ENCODE measurements at regions not wholly inside any gene's neighbourhood (a gene's known extent, or its start where the extent isn't known, plus 50 kb on each side); places are given as distances from the start of the nearest gene placed in this dataset.
"Not testable (repeated sequence)": the region's sequence is repeated elsewhere in the genome, so short reads cannot be mapped to it uniquely, and the experiment has no call there.

DNA sequence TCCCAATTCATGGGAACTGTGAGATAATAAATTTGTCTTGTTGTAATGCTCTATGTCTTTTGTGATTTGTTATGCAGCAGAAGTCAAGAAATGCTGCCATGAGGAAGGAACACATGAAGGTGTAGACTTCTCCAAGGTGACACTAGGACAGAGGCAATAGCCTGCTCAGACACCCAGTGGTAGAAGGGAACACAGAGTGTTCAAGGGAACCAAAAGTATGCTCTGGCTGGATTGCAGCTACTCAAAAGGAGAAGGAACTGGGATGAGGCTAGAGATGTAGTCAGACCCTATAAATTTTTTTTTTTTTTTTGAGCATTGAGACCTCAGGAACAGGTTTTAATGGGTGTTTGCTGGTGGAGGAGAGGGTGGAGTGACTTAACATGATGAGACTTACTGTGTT is 232.5 kb downstream of the PARP8 start:
- DNase-seq (ENCODE audit: low spot score) = no peak

DNA sequence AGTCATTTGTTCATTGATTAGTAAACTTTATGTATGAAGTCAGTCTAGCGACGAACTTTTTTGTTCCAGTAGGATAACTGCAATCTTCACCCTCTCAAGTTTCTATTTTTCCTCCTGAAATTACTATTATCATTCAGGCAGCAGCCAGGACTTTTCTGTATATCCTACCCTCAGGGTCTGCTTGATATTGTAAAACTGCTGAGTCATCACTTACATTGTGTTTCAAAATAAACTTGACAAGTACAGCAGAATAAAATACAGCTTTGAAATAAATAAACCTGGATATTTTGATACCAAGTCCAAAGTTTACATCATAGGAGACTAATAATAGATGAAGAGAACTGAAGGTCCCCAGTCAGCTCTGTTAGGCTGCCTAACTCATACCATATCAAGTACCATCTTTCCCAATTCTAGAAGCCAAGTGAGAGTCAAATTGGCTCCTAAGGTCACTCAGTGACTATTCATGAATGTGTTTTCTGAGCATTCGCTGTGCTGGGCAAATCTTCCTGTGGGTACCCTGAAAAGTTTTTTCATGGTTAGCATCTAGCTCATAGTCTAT is 234.6 kb downstream of the PARP8 start:
- no peak for DNase-seq (ENCODE audit: low spot score)

DNA sequence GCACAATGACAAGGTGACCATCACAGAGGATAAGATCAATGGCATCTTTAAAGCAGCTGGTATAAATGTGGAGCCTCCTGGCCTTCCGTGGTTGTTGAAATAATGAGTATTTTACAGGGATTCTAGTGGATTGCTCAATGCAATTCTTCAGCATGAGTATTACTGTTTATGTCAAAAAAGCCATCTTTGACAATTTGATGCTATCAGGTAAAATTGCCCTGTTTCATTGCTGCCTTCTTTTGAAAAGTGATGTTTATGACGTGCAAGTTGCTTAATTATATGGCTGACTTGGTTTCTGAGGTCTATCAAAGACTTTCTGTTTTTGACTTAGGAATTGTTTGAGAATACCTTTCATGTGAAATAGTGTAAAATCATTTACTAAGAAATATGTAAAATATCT is 237.2 kb downstream of the PARP8 start:
- DNase-seq (ENCODE audit: low spot score) = no peak

DNA sequence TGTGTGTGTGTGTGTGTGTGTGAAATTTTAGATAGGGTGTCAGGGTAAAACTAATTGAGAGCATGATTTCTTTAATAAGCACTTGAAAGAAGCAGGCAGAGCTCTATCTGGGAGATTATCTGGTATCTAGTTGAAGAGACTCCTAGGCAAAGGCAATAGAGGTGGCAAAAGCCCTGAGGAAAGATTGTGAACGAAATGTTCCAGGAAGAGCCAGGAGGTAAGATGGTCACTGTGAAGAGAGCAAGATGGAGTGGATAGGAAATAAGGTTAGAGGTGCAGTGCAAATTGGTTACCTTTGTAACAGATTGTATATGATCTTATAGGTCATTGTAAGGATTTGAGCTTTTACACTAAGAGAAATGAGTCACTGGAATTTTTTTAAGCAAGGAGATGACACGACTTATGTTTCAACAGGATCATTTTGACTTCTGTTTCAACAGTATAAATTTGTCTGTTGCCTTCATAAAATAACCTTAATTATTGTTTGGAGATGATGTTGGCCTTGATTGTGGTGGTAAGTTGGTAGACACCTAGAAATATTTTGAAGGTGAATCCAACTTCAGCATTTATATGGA is 239.6 kb downstream of the PARP8 start:
- DNase-seq (ENCODE audit: low spot score) = no peak

DNA sequence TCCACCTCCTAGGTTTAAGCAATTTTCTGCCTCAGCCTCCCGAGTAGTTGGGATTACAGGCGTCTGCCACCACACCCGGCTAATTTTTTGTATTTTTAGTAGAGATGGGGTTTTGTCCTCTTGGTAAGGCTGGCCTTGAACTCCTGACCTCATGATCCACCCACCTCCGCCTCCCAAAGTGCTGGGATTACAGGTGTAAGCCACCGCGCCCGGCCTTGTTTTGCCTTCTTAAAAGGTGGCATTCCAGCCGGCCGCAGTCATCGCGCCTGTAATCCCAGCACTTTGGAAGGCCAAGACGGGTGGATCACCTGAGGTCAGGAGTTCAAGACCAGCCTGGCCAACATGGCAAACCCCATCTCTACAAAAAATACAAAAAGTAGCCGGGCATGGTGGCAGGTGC is 253.7 kb downstream of the PARP8 start:
- not testable (repeated sequence) for DNase-seq (ENCODE audit: low spot score)

DNA sequence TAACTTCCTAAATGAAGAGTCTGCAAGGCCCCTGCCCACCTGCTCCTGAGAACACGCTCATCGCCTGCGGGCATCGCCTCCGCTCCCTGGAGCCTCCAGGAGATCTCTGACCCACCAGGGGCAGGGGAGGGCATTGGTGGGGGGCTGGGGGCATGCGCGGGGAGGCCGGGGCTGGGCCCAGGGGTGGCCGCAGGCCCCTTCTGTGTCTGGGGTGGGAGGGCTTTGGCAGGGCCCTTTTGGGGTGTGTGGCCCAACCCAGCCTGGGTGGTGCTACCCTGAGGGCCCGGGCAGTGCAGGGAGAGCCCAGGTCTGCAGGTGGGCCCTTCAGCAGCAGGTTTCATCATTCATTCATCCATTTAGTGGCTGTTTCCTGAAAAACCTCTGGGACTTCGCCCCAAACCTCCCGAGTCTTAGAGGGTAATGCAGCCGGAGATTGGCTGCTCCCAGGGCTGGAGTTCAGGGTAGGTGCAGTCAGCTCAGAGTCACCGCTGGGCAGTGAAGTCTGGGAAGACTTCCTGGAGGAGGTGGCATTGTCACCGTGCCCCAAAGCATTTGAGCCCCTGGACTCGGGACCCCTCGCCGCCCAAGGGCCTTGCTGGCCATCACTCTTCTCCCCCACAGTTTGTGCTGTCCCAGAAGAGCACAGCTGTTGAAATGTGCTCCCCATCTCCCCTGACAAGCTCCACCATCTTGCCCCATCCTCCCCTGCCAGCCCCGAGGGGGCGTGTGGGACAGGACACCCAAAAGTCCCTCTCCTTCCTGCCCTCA is 255.1 kb downstream of the PARP8 start:
- DNase-seq (ENCODE audit: low spot score) = no peak

DNA sequence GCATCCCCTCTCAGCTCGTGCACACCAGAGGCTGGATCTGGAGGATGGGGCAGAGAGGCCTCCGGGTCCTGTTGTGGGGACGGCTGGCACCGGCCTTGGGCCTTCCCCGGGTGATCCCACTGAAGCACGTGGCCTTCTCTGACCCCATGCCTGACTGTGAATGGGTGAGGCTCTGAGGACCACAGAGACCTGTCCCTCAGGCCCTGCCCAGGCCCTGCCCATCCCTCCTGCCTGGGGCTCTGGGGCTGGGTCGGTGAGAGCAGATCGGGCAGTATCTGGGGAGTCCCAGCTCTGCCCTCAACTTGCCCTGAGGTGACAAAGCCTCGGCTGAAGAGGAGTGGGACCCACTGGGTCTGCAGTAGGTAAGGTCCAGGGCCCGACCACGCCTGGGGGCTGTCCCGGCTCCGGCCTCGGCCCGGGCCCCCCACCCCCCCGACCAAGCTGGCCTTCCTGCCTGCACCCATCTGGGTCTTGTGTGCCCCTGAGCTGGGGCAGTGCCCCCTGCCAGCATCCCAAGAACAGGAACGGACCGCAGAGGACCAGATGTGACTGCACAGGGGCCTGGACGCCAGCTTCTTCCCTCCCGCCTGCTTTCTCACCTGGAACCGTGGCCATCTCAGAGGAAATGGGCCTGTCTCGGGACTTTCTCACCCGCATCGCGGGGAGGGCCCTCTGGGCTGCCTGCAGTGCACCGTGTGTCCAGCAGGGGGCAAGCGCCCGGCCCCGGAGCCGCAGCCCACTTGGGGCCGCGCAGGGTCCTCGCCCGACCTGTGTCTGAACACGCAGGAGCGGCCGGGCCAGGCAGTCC is 255.9 kb downstream of the PARP8 start:
- DNase-seq (ENCODE audit: low spot score) = not testable (repeated sequence)

DNA sequence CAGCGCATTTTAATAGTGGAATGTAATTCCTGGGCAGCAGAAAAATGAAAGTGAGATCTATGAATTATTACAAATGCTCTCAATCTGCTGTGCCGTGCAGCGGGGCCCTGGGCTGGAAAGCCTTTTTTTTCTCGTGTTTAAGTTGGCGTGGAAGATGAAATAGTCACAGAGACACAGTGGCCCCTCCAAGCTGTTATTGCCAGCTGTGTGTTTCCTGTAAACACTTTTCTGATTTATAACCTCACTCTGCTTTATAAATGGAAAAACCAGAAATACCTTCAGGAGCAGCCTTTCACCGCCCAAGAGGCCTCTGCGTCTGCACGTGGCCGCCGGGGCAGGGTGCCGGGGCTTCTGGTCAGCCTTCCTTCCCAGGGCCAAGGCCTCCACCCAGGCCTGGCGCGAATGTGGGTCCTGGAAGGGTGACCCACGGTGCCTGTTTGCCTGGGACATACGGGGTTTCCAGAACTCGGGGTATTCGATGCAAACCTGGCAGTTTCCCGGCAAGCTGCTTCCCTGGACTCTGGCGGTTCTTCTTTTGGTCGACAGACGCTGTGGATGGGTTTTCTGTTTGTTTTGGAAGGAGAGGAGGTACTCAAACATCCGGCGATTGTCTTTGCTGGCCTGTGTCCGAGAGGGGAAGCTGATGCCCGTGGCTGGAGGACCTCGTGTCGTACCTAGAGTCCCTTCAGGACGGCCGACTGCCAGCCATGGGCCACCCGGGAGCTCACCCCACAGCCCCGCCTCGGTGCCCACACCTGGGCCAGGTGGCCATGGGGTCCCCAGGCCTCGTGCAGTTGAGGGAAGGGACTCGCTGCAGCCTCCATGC is 256.7 kb downstream of the PARP8 start:
- no peak for DNase-seq (ENCODE audit: low spot score)

DNA sequence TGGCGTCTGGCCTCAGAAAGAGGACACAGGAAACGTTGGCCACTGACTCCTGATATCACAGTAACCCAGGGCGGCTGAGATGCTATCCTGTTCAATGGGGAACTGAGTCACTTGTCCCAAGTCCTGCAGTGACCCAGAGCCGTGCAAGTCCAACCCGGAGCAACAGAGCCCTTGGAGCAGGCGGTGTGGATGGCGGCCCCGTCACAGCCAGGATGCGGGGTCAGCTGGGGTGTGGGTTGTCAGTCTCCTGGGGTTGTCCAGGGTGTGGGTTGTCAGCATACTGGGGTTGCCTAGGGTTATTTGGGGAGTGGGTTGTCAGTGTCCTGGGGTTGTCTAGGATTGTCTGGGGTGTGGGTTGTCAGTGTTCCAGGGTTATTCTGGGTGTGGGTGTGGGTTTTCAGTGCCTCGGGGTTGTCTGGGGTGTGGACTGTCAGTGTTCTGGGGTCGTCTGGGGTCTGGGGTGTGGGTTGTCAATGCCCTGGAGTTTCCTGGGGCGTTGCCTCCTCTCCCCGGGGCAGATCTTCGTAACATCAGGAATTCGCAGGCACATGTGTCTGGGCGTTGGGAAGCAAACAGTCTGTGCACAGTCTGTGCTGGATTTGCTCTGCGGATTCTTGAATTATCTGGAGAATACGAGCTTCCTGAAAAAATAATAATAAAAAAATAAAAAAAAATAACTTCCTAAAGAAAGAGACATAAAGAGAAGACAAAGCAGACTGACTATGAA is 257.5 kb downstream of the PARP8 start:
- DNase-seq (ENCODE audit: low spot score) = no peak

DNA sequence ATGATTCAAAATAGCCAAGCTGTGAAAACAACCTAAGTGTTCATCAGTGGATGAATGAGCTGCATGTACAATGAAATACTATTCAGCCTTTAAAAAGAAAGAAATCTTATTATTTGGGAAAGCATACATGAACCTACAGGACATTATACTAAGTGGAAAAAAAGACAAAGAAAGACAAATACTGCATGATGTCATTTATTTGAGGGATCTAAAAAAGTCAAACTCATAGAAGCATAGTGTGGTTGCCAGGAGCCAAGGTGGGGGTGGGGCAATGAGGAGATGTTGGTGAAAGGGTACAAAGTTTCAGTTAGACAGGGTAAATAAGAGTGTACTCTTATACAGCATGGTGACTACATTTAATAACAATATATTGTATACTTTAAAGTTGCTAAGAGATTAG is 261.5 kb downstream of the PARP8 start:
- DNase-seq (ENCODE audit: low spot score) = no peak

DNA sequence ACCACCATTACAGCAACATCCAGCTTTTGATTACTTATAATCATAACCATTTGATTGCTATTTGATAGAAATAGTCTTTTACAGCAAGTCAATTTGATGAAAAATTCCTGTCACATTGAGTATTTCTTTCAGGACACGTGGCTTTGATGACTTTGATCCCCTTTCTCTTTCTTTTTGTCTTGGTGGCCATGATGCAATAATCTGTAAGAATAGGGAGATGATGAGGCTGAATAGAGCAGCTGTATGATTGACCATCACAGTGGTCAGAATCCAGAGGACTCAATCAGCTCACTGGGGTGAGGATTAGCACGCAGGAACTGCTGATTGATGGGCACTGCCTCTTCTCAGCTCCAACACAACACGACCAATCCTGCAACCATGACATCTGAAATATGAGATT is 262.7 kb downstream of the PARP8 start:
- DNase-seq (ENCODE audit: low spot score) = no peak

DNA sequence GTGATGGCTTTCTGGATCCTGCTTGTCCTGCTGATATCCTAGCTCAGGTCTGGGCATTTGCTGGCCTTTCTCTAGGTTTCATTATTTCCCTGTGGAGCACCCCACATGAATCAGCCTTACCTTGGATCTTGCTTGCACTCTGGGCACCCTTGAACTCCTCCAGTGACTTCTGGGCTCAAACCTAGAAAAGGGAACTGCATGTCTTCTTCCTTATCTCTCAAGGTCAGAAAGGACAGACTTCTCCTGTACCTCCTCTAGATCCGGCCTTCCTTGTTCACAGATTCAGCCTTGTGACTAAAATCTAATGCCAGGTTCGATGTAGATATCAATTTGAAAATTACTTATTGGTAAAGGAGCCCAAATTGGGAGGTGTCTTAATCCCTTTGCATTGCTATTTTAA is 267.9 kb downstream of the PARP8 start:
- DNase-seq (ENCODE audit: low spot score) = no peak

DNA sequence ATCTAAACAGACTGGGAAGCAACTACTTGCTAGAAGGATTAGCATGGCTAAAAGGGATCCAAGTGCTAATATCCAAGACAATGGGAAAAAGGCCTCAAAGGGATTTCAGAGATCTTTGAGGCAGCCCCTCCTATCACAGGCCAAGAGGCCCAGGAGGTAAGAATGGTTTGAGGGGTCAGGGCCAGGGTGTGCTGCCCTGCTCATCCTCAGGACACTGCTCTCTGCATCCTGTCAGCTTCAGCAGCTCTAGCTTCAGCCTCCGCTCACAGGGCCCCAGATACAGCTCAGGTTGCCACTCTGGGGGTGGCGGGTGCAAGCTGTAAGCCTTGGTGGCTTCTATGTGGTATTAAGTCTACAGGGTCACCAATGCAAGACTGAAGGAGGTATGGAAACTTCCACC is 278.7 kb downstream of the PARP8 start:
- no peak for DNase-seq (ENCODE audit: low spot score)

DNA sequence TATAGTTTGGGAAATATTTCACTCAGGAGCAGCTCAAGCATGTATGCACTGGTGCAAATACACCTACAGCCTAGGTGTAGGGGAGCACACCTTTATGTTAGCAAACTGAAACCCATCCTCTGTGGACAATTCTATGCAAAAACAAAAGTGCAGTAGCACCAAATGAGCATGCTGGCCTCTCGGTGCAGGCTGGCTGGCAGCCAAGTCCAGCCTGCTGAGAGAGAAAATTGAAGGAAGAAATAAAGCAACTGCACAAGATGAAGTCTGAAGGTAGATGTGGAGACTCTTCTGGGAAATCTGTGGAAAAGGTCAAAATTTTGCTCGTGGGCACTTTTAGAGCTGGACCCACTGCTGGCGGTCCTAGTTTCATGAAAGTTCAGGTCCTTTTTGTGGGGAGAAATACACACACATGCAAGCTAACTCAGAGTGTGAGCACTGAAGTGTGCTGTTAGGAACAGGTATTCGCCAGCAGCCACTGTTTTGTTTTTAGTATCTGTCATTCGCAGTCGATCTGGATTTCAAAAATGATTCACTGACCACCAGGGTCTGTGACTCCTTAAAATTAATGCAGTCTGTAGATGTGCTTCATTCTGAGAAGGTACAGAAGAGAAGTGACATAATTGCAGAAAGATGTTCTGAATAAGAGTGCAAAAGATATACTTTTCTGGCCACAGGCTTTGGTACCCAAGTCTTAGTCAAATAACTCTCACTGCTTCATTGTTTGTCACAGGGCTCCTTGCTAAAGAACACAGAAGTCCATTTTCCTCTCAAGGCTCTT is 281.7 kb downstream of the PARP8 start:
- no peak for DNase-seq (ENCODE audit: low spot score)

DNA sequence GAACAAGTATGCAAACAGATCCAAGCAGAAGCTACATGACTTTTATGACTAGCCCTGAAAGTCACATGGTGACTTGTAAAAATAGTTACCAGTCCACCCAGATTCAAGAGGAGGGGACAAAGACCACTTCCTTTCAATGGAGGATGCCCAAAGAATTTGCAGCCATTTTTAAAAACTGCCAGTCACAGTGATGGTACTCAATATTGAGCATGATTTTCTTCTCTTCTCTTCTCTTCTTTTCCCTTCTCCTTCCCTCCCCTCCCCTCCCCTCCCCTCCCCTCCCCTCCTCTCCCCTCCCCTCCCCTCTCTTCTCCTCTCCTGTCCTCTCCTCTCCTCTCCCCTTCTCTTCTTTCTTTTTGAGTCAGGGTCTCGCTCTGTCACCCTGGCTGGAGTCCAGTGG is 286.9 kb downstream of the PARP8 start:
- DNase-seq (ENCODE audit: low spot score) = no peak

DNA sequence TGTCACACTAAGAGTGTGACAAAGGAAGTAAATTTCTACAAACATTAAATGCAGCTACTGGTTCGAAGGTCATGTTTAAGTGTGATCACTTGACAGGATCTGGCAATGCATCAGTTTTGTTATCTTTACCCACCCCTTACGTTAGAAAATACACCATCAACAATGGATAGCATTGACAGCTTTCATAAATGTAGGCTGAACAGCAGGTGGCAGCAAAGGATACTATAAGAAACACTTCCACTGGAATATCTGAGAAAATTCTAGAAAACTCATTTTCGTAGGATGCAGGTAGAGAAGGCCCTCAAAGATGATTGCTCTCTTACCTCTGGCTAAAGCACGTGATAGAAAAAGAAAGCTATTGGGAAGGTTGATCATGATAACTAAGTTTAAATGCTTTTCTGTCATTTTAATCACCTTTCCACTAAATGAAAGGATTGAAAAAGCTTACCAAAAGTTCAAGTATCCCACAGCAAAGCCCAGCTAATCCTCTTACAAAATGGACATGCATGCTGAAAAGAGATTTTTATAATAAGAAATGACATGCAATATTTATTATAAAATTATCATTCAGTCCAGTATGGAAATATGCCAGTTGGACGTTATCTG is 292.5 kb downstream of the PARP8 start:
- no peak for DNase-seq (ENCODE audit: low spot score)

DNA sequence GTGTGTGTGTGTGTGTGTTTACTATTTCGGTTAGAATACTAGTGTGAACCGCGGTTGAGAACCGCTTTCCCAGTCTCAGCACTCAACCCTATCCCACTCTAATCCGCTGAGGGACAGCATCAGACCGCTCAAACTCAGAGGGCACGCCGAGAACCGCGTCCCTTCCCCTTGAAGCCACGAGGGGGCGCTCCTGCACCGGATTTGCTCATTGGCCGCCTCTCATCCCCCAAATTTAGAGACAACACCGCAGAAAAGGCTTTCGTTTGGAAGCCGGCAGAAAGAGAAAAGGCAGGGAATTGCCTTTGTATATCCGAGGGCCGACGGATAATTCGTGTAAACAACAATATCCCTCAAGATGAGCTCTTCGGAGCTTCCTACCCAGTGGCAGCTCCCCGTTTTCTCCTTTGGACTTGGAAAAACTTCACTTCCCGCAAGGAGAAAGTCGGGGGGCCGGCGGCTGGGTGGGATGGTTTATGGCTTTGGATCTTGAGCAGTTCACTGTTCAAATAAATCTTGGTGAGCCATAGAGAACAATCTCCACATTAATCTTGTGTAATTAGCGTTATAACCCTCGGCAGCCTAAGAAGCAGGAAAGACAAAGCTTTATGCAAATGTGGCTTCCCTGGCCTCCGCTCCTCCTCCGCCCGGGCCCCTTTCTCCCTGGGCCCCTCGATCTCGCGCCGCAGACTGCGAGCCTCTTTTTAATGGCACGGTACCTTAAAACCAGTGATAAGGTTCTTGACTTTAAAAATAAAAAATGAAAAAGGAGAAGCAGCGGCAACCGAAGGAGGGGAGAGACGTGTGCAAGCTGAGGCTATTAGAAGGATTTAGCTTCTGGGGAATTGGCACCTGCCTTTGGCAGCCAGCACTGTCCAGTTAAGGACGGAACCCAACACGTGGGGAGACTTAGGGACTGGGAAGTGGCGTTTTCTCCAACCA is 296.8 kb downstream of the PARP8 start:
- DNase-seq (ENCODE audit: low spot score) = peak; percentile 79

DNA sequence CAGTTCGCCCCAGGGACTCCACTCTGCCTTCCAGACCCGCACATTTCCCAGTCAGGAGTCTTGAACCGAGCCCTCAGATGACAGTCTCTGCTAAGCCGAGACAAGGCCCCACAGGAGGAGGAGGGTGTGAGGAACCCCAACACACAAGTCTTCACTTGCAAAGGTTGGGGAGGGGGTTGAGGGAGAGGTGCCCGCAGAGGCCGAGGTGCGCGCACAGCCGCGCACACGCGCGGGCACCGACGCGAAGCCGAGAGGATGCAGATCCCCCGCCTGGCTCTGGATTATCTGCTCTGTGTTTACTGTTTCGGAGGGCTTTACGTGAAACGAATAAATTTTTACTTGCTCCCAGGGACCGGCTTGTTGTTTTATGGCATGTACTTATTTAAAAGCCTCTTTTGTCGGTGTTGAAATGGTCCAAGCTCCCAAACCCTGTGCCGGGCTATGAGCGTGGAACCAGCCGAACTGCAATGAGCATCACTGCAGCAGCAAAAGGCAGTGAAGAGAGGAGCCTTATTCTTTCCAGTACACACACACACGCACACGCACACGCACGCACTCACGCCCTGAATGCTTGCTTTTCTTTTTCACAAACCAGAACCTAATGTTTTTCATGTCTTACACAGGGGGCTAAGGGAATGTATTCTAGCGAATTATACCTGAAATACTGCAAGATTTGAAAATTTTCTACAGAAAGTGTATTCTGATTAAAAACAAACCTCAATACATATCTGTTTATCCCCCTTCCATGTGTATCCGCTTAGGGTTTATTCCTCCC is 297.7 kb downstream of the PARP8 start:
- DNase-seq (ENCODE audit: low spot score) = no peak

Data from putamen (tissue), 1 donor.